GM18520 (cell line): ENCODE measurements at regions not wholly inside any gene's neighbourhood (a gene's known extent, or its start where the extent isn't known, plus 50 kb on each side); places are given as distances from the start of the nearest gene placed in this dataset.
A peak's percentile ranks its signal among the peaks of the same experiment; 100 is the strongest.
"Not testable (repeated sequence)": the region's sequence is repeated elsewhere in the genome, so short reads cannot be mapped to it uniquely, and the experiment has no call there.

Experiments used
- ATAC-seq: cut with Tn5 transposase; IDR thresholded peaks from one replicate; pipeline ENCODE4 v1.9.1; 2021; ENCODE audit not compliant: unreplicated experiment

- ATAC-seq = no peak
Measured at GRCh38 chr2:104904889-104905288, 51.0 kb downstream of the POU3F3 start.

- no peak for ATAC-seq
Measured at GRCh38 chr2:104909317-104909716, 55.4 kb downstream of the POU3F3 start.

- ATAC-seq = peak; percentile 72
Measured at GRCh38 chr2:104914509-104914908, 60.6 kb downstream of the POU3F3 start.

- ATAC-seq = no peak
Measured at GRCh38 chr2:104915107-104915793, 61.3 kb downstream of the POU3F3 start.

GRCh38 chr2:104919127-104919526 lies 65.2 kb downstream of the POU3F3 start:
- no peak for ATAC-seq

- ATAC-seq = no peak
Measured at GRCh38 chr2:104923665-104924064, 69.8 kb downstream of the POU3F3 start.

GRCh38 chr2:104929663-104930062 lies 75.7 kb downstream of the POU3F3 start:
- no peak for ATAC-seq

- no peak for ATAC-seq
Measured at GRCh38 chr2:104930732-104931131, 76.8 kb downstream of the POU3F3 start.

GRCh38 chr2:104932243-104932642 lies 78.3 kb downstream of the POU3F3 start:
- ATAC-seq = peak; percentile 51

- ATAC-seq = no peak
Measured at GRCh38 chr2:104933151-104933917, 79.4 kb downstream of the POU3F3 start.

- ATAC-seq = no peak
Measured at GRCh38 chr2:104936527-104936926, 82.6 kb downstream of the POU3F3 start.

GRCh38 chr2:104938231-104938941 lies 84.5 kb downstream of the POU3F3 start:
- ATAC-seq = peak; percentile 93

GRCh38 chr2:104939570-104940217 lies 85.8 kb downstream of the POU3F3 start:
- no peak for ATAC-seq

- no peak for ATAC-seq
Measured at GRCh38 chr2:104944495-104944894, 90.6 kb downstream of the POU3F3 start.

- ATAC-seq = no peak
Measured at GRCh38 chr2:104945121-104945520, 91.2 kb downstream of the POU3F3 start.

GRCh38 chr2:104945866-104946265 lies 92.0 kb downstream of the POU3F3 start:
- ATAC-seq = no peak

GRCh38 chr2:104947456-104947855 lies 90.4 kb upstream of the MRPS9 start:
- not testable (repeated sequence) for ATAC-seq

- ATAC-seq = no peak
Measured at GRCh38 chr2:104952976-104953375, 84.9 kb upstream of the MRPS9 start.

GRCh38 chr2:104965900-104966299 lies 72.0 kb upstream of the MRPS9 start:
- ATAC-seq = no peak

GRCh38 chr2:104969564-104969963 lies 68.3 kb upstream of the MRPS9 start:
- ATAC-seq = no peak

- ATAC-seq = no peak
Measured at GRCh38 chr2:104975371-104975770, 62.5 kb upstream of the MRPS9 start.
